WI38 (cell line): ENCODE measurements at regions not wholly inside any gene's neighbourhood (a gene's known extent, or its start where the extent isn't known, plus 50 kb on each side); places are given as distances from the start of the nearest gene placed in this dataset.

Experiments
- H3K4me3 ChIP-seq: 2 replicates; pipeline ENCODE4 v1.5.1; 2011; ENCODE audit warnings: low read depth, mild to moderate bottlenecking, control low read depth, low read length
- TF ChIP-seq, protein P1 (sequence below): IDR thresholded peaks from 2 replicates; pipeline ENCODE4 v1.5.1; 2012; ENCODE audit warnings: low read depth, mild to moderate bottlenecking, control low read depth, low read length

DNA sequence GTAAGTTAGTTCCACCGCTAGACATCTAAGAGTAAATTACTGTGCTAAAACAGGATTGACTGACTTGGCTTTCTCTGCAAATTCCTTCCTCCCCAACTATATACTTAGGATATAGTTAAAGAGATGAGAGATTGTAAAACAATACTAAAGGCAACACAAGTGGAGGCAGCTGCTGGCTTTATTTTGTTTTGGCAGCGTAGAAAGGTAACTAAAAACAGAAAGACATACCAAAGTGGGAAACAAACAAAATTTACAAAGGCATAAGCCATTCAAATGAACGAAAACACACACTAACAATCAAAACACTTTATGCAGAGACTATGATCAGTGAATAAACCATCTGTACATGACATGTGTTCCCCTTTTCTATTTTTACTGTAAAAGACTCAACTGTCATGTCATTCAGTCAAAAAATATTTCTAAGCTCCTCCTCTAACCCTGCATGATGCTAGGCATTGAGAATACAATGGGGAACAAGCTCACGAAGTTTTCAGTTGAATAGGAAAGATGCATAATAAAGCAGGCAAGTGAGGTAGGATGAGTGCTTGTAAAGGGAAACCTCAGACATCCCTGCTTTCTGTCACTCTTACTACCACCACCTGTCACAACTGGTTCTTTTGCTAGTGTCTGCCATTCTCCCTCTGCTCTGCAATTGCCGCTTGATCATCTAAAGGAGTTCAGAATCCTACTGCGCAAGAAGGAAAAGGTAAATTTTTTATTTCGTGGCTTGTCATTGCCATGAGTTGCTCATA is 64.2 kb upstream of the COL1A2 start:
- TF ChIP-seq, protein P1, sequence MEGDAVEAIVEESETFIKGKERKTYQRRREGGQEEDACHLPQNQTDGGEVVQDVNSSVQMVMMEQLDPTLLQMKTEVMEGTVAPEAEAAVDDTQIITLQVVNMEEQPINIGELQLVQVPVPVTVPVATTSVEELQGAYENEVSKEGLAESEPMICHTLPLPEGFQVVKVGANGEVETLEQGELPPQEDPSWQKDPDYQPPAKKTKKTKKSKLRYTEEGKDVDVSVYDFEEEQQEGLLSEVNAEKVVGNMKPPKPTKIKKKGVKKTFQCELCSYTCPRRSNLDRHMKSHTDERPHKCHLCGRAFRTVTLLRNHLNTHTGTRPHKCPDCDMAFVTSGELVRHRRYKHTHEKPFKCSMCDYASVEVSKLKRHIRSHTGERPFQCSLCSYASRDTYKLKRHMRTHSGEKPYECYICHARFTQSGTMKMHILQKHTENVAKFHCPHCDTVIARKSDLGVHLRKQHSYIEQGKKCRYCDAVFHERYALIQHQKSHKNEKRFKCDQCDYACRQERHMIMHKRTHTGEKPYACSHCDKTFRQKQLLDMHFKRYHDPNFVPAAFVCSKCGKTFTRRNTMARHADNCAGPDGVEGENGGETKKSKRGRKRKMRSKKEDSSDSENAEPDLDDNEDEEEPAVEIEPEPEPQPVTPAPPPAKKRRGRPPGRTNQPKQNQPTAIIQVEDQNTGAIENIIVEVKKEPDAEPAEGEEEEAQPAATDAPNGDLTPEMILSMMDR: no peak
- no peak overlapping the region for H3K4me3 ChIP-seq

- no peak overlapping the region for H3K4me3 ChIP-seq
- TF ChIP-seq, protein P1: no peak
These were observed 62.1 kb upstream of the COL1A2 start for GRCh38 chr7:94332571-94332970.

- TF ChIP-seq, protein P1: no peak
These were observed 60.9 kb upstream of the COL1A2 start for GRCh38 chr7:94333810-94334209.

DNA sequence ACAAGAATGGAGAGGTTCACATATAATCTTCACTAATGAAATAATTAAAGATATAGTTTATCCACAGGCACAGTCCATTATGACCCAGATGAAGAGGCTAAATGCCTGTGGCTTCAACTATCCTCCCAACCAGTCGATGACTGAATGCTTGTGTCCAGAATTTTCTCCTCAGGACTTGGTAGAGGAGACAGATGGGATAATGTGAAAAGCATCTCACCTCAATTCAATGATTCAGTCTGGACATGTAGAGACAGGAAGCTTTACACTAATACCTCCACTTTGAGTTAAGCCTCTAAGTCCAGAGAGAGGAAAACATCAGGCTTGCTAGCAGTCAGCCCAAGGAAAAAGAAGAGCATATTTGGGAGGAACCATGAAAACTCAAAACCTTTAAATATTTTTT is 59.1 kb upstream of the COL1A2 start:
- TF ChIP-seq, protein P1: no peak

More at GRCh38 chr7:94333810-94334209, 60.9 kb upstream of the COL1A2 start:
- H3K4me3 ChIP-seq: no peak overlapping the region

GRCh38 chr7:94336009-94336408 is 58.7 kb upstream of the COL1A2 start:
- TF ChIP-seq, protein P1: no peak
- H3K4me3 ChIP-seq: no peak overlapping the region

More for the DNA sequence above, 59.1 kb upstream of the COL1A2 start:
- H3K4me3 ChIP-seq: no peak overlapping the region

GRCh38 chr7:94338921-94339371 is 55.7 kb upstream of the COL1A2 start:
- TF ChIP-seq, protein P1: no peak
- H3K4me3 ChIP-seq: no peak overlapping the region

DNA sequence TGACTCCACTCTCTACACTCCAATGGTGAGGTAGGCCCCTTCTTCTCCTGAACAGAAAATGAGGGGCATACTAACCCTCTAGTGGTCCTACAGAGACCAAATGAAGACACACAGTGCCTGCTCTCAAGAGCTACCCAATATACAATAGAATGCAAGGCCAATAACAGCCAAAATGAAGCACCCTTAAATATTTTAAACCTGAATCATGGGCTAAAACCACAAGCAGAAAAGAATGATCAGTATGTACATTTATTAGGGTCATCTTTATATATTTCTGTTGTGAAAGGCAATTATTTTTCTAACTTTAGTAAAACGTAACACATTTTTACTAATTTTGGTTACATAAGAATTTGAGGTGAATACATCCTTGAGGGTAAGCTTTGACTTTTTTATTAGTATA is 49.9 kb upstream of the COL1A2 start:
- TF ChIP-seq, protein P1: no peak
- H3K4me3 ChIP-seq: no peak overlapping the region
